ENCODE measurements at regions not wholly inside any gene's neighbourhood (a gene's known extent, or its start where the extent isn't known, plus 50 kb on each side); places are given as distances from the start of the nearest gene placed in this dataset.

DNA sequence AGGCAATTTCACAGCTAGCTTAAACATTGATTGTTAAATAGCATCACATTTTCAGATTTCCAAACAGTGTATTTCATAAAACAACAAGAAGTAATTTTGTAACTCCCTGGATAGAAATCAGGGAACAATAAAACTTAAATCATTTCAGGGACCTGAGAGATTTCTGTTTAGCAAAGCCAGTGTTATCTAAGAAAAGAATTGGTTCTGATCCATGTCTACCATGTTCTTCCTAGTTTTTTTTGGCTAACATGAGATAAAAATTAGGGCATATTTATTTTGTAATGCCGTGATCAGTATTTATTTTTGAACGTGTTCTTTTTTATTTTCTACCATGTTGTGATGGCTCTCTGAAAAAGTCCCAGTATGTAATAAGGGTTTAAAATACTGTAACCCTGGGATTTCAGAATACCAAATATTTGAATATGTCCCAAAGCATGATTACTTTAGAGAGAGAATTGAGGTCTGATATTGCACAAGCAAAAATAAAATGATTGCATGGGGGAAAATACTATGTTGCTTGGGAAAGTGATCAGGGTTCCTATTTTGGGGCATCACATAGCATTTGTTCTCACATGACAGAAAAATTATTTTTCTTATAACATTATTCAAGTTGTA is 188.7 kb upstream of the CEP162 start:
- no peak for DNase-seq (ENCODE audit: low spot score)

GRCh38 chr6:84415517-84415916 is 188.1 kb upstream of the CEP162 start:
- no peak for DNase-seq (ENCODE audit: low spot score)

- DNase-seq (ENCODE audit: low spot score) = no peak
These were observed 187.6 kb upstream of the CEP162 start for GRCh38 chr6:84415068-84415467.

- DNase-seq (ENCODE audit: low spot score) = no peak
These were observed 187.1 kb upstream of the CEP162 start for GRCh38 chr6:84414531-84414930.

- no peak for DNase-seq (ENCODE audit: low spot score)
These were observed 183.7 kb upstream of the CEP162 start for GRCh38 chr6:84411060-84411629.

GRCh38 chr6:84409911-84410310 is 182.5 kb upstream of the CEP162 start:
- DNase-seq (ENCODE audit: low spot score) = no peak

DNA sequence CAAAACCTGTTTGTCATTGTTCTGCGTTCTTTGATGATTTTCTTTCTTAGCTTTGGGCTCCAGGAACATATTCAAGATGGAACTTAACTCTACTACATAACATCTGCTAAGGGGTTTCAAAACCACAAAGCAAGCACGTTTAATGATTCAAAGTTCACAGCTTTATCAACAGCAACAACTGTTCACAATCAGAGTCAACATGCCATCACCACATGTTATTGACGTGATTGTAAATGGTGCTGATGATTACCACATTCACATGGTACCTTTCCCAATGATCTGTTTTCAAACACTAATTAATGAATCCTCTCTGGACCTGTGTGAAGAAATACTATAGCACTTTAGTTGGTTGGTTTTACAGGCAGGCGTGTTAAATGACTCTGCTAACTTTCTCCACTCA is 180.6 kb upstream of the CEP162 start:
- DNase-seq (ENCODE audit: low spot score) = no peak

- no peak for DNase-seq (ENCODE audit: low spot score)
These were observed 176.1 kb upstream of the CEP162 start for GRCh38 chr6:84403545-84403944.

DNA sequence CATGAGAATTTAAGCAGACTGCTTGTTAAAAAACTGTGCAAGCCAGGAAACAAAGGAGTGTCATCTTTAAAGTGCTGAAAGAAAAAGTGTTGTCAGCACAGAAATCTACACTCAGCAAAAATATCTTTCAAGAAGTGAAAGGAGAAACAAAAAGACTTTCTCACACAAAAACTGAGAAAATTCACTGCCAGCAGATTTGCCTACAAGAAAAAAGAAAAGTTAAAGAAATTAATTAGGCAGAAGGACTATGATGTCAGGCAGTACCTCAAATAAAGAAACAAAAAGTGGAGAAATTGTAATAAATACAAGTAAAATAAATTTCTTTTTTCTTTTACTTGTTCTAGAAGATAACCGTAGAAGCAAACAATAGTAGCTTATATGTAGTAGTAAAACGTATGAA is 171.6 kb upstream of the CEP162 start:
- DNase-seq (ENCODE audit: low spot score) = no peak

- no peak for DNase-seq (ENCODE audit: low spot score)
These were observed 164.8 kb upstream of the CEP162 start for GRCh38 chr6:84392261-84392660.

- DNase-seq (ENCODE audit: low spot score) = no peak
These were observed 163.4 kb upstream of the CEP162 start for GRCh38 chr6:84390851-84391250.

DNA sequence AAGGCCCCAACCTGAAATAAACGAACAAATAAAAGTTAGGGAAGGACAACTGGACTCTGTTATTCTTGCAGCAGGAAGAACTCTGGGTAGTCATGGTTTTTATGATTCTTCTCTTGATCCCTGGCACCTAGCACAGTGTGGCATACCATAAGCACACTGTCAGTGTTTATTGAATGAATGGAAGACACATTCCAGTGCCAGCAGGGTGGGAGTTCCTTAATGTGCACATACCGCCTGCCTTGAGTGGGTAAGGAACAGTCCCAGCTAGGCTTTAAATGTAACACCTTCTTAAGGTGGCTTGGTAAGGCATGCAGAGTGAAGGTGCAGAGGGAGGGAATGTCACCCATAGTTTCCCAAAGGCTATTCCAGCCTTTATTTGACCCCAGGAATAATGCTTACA is 162.9 kb upstream of the CEP162 start:
- DNase-seq (ENCODE audit: low spot score) = no peak

- DNase-seq (ENCODE audit: low spot score) = no peak
These were observed 151.7 kb upstream of the CEP162 start for GRCh38 chr6:84379142-84379541.

DNA sequence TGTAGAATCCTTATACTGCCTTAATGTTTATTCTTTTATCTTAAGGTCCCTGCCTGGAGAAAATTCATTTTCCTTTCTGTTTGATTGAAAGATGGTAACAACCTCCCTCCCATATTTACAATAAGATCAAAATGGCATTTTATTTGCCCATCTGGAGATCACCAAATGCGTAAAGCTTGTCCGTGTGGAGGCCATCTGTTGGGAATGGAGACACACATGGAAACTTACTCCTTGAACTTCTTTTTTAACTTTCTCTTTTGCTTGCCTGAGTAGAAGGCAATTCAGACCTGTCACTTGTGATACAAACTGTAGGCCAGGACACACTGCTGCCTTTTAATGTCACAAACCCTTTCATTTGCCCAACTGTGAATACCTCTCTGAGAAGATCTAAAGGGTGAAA is 144.8 kb upstream of the CEP162 start:
- DNase-seq (ENCODE audit: low spot score) = no peak

- DNase-seq (ENCODE audit: low spot score) = no peak
These were observed 144.2 kb upstream of the CEP162 start for GRCh38 chr6:84371681-84372080.

DNA sequence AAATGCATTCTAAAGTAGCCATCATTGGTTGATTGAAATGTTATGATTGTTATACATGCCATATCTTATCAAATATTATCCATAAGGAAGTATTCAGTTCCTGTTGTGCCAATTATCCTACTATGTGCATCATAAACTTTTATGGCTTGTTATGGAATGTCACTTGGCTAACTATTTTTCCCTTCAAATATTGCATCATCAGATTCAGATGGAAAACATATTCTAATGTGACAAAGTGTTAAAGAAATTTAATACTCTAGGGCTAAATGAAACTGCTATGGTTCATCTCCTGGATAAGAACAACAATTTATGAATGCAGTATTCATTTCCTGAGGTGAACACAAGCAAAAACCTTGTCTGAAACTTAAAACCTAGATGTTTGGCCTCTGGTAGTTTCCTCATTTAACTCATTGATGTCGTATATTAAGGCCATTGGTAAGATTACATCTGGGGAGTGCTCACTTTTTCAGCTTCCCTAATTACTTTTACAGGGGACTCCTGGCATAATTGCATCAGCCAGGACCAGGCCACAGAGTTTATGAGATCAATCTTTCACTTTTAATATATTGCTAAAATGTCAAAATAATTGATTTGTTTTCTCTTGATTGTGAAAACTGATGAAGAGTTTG is 134.9 kb upstream of the CEP162 start:
- DNase-seq (ENCODE audit: low spot score) = no peak

DNA sequence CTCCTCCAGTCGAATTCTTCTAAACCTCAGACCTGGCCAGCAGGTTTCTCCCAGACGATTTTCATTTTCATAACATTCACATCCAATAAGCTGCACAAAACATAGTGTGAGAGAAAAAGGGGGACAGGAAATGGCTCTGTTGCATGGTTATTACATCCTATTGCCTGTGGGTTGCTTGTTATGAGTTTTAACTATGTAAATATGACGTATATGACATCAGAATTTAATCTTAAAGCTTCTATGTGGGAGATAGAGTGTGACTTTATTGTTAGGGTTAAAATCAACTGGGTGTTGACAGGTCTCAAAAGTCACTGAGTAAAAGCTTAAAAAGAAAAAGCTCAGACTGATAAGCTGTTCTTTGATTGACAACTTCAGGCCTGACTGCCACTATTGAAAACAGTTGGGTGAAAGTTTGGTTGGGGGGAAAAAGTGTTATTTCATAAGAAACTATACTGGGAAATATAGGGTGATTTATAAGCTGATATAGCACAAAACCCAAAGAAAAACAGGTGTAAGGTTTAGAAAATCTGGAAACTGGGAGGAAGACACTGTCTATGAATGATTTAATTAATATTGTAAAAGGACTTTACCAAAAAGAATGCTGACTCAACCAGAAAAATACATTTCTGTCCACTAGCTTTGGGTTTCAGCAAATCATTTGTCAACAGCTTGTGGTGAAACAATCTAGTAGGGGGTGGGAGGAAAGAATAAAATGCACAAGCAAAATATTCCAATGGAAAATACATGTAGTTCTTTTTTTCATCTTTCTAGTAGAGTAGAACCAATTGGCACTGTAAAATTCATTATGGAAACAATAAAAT is 134.1 kb upstream of the CEP162 start:
- DNase-seq (ENCODE audit: low spot score) = no peak

DNA sequence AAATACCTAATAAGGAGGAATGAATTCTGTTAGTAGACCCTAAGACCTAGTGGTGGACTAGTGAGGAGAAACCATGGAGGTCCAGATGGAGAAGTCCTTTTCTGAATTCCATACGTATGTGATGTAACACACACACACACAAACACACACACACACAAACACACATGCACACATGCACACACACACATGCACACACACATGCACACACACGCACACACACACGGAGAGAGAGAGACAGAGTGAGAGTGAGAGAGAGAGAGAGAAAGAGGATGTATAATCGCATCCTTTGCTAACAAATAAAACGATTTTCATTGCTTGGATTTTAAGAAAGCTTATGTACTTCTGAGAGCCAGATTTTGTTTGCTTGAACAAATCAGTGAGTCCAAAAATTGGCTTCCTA is 132.6 kb upstream of the CEP162 start:
- no peak for DNase-seq (ENCODE audit: low spot score)

- DNase-seq (ENCODE audit: low spot score) = no peak
These were observed 131.1 kb upstream of the CEP162 start for GRCh38 chr6:84358581-84358980.

- no peak for DNase-seq (ENCODE audit: low spot score)
These were observed 130.2 kb upstream of the CEP162 start for GRCh38 chr6:84357631-84358030.

DNA sequence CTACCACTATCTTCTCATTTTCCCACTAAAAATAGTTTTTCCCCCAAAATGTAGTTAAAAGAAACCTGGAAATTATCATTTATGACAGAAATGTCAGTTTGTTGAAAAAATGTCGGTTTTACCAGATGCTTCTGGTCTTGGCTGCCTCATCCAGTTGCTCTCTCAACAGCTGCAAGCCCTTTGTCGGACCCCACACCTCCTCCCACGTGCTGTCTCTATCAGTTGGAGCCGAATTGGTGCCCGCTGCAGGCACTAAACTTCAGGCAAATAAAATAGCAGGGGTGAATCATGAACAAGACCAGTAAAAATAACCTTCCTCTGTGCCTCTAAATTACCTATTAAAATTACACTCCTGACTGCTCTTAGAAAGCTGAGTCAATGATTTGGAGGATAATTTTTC is 129.5 kb upstream of the CEP162 start:
- DNase-seq (ENCODE audit: low spot score) = no peak

DNA sequence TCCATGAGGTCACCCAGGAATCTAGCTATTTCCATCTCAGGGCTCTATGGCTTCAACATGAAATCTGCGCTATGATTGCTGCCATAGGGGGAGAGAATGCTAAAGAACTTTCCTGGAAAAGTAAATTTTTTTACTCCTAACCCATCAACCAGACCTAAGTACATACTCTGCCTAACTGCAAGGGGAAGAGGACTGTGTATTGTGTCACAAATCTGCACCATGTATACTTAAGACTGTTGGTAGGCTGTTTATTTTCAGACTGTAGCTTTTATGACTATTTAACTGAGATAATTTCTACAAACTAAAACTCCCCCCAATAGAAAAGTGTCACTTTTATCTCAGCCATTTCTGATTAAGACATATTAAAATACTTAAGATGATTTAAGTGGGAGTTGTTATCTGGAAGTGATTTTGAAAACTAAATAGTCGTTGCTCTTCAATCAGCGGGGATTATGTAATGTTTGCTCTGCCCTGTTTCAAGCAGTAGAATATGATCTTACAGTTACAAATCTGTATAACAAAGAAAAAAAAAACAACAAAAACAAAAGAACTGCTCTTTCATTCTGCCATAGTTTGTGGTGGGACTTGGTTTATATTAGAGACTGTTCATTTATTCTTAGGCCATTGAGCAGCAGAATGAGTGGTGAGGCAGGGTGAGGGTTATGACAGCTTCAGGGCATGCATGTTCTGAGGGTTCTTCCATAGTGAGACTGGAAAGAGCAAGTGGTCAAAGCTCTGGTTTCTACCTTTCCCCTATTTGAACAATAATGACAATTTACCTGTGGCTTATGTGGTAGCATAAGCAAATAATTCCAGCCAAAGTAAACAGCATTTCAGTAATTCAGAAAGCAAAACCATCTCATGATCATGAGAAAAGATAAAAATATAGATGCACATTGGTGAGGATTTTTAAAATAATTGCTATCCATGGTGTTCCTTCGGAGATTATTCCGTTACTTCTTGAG is 126.3 kb upstream of the CEP162 start:
- DNase-seq (ENCODE audit: low spot score) = no peak

Measured in NAMALWA (cell line).